ENCODE measurements at regions not wholly inside any gene's neighbourhood (a gene's known extent, or its start where the extent isn't known, plus 50 kb on each side); places are given as distances from the start of the nearest gene placed in this dataset.

GRCh38 chr7:88700725-88701124 is 58.8 kb upstream of the ZNF804B start:
- DNase-seq: no peak

- no peak for DNase-seq
Measured at GRCh38 chr7:88694207-88694606, 65.3 kb upstream of the ZNF804B start.

GRCh38 chr7:88693131-88693530 is 66.4 kb upstream of the ZNF804B start:
- no peak for DNase-seq

- DNase-seq: no peak
Measured at GRCh38 chr7:88692493-88692892, 67.0 kb upstream of the ZNF804B start.

GRCh38 chr7:88689821-88690220 is 69.7 kb upstream of the ZNF804B start:
- DNase-seq: no peak

GRCh38 chr7:88688222-88688621 is 71.3 kb upstream of the ZNF804B start:
- no peak for DNase-seq

- DNase-seq: no peak
Measured at GRCh38 chr7:88686468-88687229, 72.9 kb upstream of the ZNF804B start.

- DNase-seq: no peak
Measured at GRCh38 chr7:88681682-88682081, 77.8 kb upstream of the ZNF804B start.

- no peak for DNase-seq
Measured at GRCh38 chr7:88670536-88670935, 89.0 kb upstream of the ZNF804B start.

- no peak for DNase-seq
Measured at GRCh38 chr7:88669913-88670312, 89.6 kb upstream of the ZNF804B start.

GRCh38 chr7:88668591-88668990 is 90.9 kb upstream of the ZNF804B start:
- DNase-seq: no peak

- DNase-seq: no peak
Measured at GRCh38 chr7:88666626-88667025, 92.9 kb upstream of the ZNF804B start.

GRCh38 chr7:88665892-88666514 is 93.5 kb upstream of the ZNF804B start:
- no peak for DNase-seq

- no peak for DNase-seq
Measured at GRCh38 chr7:88664630-88665233, 94.8 kb upstream of the ZNF804B start.

GRCh38 chr7:88661921-88662320 is 97.6 kb upstream of the ZNF804B start:
- DNase-seq: no peak

- no peak for DNase-seq
Measured at GRCh38 chr7:88647825-88648224, 111.7 kb upstream of the ZNF804B start.

GRCh38 chr7:88638583-88638982 is 120.9 kb upstream of the ZNF804B start:
- no peak for DNase-seq

GRCh38 chr7:88637795-88638194 is 121.7 kb upstream of the ZNF804B start:
- no peak for DNase-seq

GRCh38 chr7:88635149-88635548 is 124.4 kb upstream of the ZNF804B start:
- no peak for DNase-seq

- DNase-seq: no peak
Measured at GRCh38 chr7:88629559-88629958, 129.9 kb upstream of the ZNF804B start.

GRCh38 chr7:88628363-88629085 is 131.0 kb upstream of the ZNF804B start:
- no peak for DNase-seq

GRCh38 chr7:88617185-88617584 is 142.3 kb upstream of the ZNF804B start:
- DNase-seq: no peak

- DNase-seq: no peak
Measured at GRCh38 chr7:88615336-88615735, 144.2 kb upstream of the ZNF804B start.

GRCh38 chr7:88614736-88615135 is 144.8 kb upstream of the ZNF804B start:
- DNase-seq: no peak
